Keratinocyte (primary cell): ENCODE measurements at regions not wholly inside any gene's neighbourhood (a gene's known extent, or its start where the extent isn't known, plus 50 kb on each side); places are given as distances from the start of the nearest gene placed in this dataset.

Experiments used
- DNase-seq: peaks from one replicate; pipeline ENCODE4 v3.0.0-alpha.2; 2011; ENCODE audit warnings: low read depth, missing footprints, low spot score
- FAIRE-seq: peaks from 2 replicates; lab custom pipeline; 2011; peaks lifted over from hg19 to GRCh38; lab: Jason Lieb, UNC
- H2AFZ ChIP-seq: 2 replicates; pipeline ENCODE4 v1.6.0; 2012; ENCODE audit warnings: low read length, control low read depth, inconsistent platforms; ENCODE audit not compliant: control insufficient read depth
- H3K27ac ChIP-seq: 2 replicates; pipeline ENCODE4 v1.5.1; 2011; ENCODE audit warnings: low read length; ENCODE audit not compliant: control insufficient read depth, insufficient read depth
- H3K27me3 ChIP-seq: 3 replicates; pipeline ENCODE4 v1.6.0; 2011; ENCODE audit warnings: low read length; ENCODE audit not compliant: control insufficient read depth, insufficient read depth; ENCODE audit errors: extremely low read depth
- H3K36me3 ChIP-seq, 2 experiments: 2 replicates in 1 of 2; 3 replicates in 1 of 2; pipeline ENCODE4 v1.5.1; 2011; ENCODE audit warnings: low read length in 2 of 2, mild to moderate bottlenecking in 1 of 2; ENCODE audit not compliant: control insufficient read depth in 2 of 2, insufficient read depth in 2 of 2; ENCODE audit errors: extremely low read depth in 1 of 2
- H3K4me1 ChIP-seq: 3 replicates; pipeline ENCODE4 v1.5.1; 2011; ENCODE audit warnings: low read length; ENCODE audit not compliant: control insufficient read depth, insufficient read depth; ENCODE audit errors: extremely low read depth
- H3K4me2 ChIP-seq: 3 replicates; pipeline ENCODE4 v1.6.0; 2011; ENCODE audit warnings: low read depth, low read length; ENCODE audit not compliant: control insufficient read depth, insufficient read depth; ENCODE audit errors: extremely low read depth
- H3K4me3 ChIP-seq, 3 experiments: fragments of 200-600 bp in 1 of 3; sonication (generic) in 1 of 3; 2 replicates in 2 of 3; 3 replicates in 1 of 3; pipeline ENCODE4 v1.5.1; 2011 to 2016; ENCODE audit warnings: low read length in 3 of 3, mild to moderate bottlenecking in 3 of 3, control low read depth in 2 of 3, inconsistent platforms in 1 of 3, low read depth in 1 of 3, mixed read lengths in 1 of 3, mixed run types in 1 of 3, moderate library complexity in 1 of 3; ENCODE audit not compliant: control insufficient read depth in 2 of 3, insufficient read depth in 2 of 3; ENCODE audit errors: extremely low read depth in 1 of 3
- H3K79me2 ChIP-seq: 2 replicates; pipeline ENCODE4 v1.6.0; 2012; ENCODE audit warnings: low read length; ENCODE audit not compliant: control insufficient read depth, insufficient read depth
- H3K9ac ChIP-seq: 3 replicates; pipeline ENCODE4 v1.6.0; 2011; ENCODE audit warnings: low read length; ENCODE audit not compliant: control insufficient read depth, insufficient read depth; ENCODE audit errors: extremely low read depth
- H3K9me1 ChIP-seq: 3 replicates; pipeline ENCODE4 v1.6.0; 2011; ENCODE audit warnings: low read length; ENCODE audit not compliant: control insufficient read depth, insufficient read depth; ENCODE audit errors: extremely low read depth
- H3K9me3 ChIP-seq: 2 replicates; pipeline ENCODE4 v1.5.1; 2012; ENCODE audit warnings: low read depth, low read length; ENCODE audit not compliant: control insufficient read depth
- H4K20me1 ChIP-seq: 3 replicates; pipeline ENCODE4 v1.6.0; 2011; ENCODE audit warnings: low read length; ENCODE audit not compliant: control insufficient read depth, insufficient read depth; ENCODE audit errors: extremely low read depth
- CTCF ChIP-seq, 3 experiments: IDR thresholded peaks in 1 of 3; conservative IDR thresholded peaks in 1 of 3; optimal IDR thresholded peaks in 1 of 3; 2 replicates in 2 of 3; 3 replicates in 1 of 3; pipeline versions ENCODE3 to v1.5.1; 2011; ENCODE audit warnings: low read length in 3 of 3, mild to moderate bottlenecking in 3 of 3, moderate library complexity in 2 of 3, control low read depth in 1 of 3, inconsistent platforms in 1 of 3; ENCODE audit not compliant: insufficient read depth in 2 of 3; ENCODE audit errors: extremely low read depth in 1 of 3
- EZH2 ChIP-seq: IDR thresholded peaks from one replicate; pipeline ENCODE4 v1.6.1; 2012; ENCODE audit warnings: inconsistent platforms, mild to moderate bottlenecking, low read length, moderate library complexity
- dilution Hi-C: fragments of 300-500 bp; cut with MboI; formaldehyde crosslinking; loops from one replicate; pipeline ENCODE4 v1.7.0; 2020; ENCODE audit warnings: low sequenced_read_pairs; ENCODE audit not compliant: extremely low pct_ligation_motif_present

DNA sequence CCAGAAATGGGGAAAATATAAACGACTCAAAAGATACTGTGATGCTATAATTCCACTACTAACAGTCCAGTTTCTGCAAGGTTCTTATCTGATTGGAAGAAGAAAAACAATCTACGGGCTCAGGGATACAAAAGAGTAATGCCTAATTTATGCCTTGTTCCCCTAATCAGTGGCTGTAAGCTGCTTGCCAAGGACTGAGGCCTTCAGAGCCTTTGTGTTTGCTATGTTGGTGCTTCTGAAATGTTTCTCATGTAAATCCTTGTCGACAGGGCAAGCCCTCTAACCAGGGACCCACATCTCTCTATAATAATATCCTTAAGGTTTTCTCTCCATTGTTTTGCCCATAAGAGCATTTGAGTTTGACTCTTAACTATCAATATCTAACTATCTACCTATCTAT, 89.7 kb upstream of the CLDN10 start:
- Histone ChIP-seq H3K36me3 (no peaks in the 10 kb centered on the region), H3K9me3 (no peaks in the 10 kb centered on the region), H3K4me3 (no peak overlapping the region), H3K79me2 (no peaks in the 10 kb centered on the region), H3K9ac (no peak overlapping the region), H2AFZ (no peak overlapping the region), H3K27ac (no peak overlapping the region), H3K4me1 (no peaks in the 10 kb centered on the region), H3K4me2 (no peak overlapping the region), H3K9me1 (no peaks in the 10 kb centered on the region), H3K27me3 (no peaks in the 10 kb centered on the region), H4K20me1 (no peaks in the 10 kb centered on the region)
- dilution Hi-C loops: no loop called here
- FAIRE-seq (no peak), DNase-seq (no peak)
- TF ChIP-seq CTCF (optimal IDR thresholded peaks at IDR 0.05 in 1 of 3, IDR thresholded peaks at IDR 0.05 in 1 of 3, conservative IDR thresholded peaks at IDR 0.05 in 1 of 3; ENCODE audit: extremely low read depth in 1 of 3, insufficient read depth in 2 of 3, low read length in 3 of 3) (no peak), EZH2 (no peak)

DNA sequence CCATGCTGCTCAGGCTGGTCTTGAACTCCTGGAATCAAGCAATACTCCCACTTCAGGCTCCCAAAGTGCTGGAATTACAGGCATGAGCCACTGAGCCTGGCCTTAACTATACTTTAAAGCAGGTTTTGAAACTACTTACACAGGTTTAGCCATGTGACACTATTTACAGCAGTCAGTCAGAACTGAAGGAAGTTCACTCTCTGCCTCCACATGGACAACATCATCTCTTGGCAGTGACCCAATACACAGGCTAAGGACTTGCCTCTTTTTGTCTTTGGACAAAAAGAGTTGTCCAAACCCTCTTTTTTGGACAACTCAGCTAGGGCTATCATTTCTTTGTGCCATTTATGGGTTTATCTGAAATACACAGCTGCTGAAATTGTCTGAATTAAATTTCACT, 89.0 kb upstream of the CLDN10 start:
- no peak overlapping the region for H3K4me3 ChIP-seq
- no peaks in the 10 kb centered on the region for H3K36me3 ChIP-seq
- no peak overlapping the region for H3K4me2 ChIP-seq
- no peak overlapping the region for H3K27ac ChIP-seq
- no peak for TF ChIP-seq EZH2
- TF ChIP-seq CTCF (optimal IDR thresholded peaks at IDR 0.05 in 1 of 3, IDR thresholded peaks at IDR 0.05 in 1 of 3, conservative IDR thresholded peaks at IDR 0.05 in 1 of 3; ENCODE audit: extremely low read depth in 1 of 3, insufficient read depth in 2 of 3, low read length in 3 of 3): no peak
- H2AFZ ChIP-seq: no peak overlapping the region
- no peaks in the 10 kb centered on the region for H3K79me2 ChIP-seq
- no peaks in the 10 kb centered on the region for H4K20me1 ChIP-seq
- no peaks in the 10 kb centered on the region for H3K9me1 ChIP-seq
- FAIRE-seq (no peak), DNase-seq (no peak)
- no peak overlapping the region for H3K9ac ChIP-seq
- H3K9me3 ChIP-seq: no peaks in the 10 kb centered on the region
- H3K27me3 ChIP-seq: no peaks in the 10 kb centered on the region
- no peaks in the 10 kb centered on the region for H3K4me1 ChIP-seq
- dilution Hi-C loops: no loop called here
